GM12891 (cell line): ENCODE measurements at regions not wholly inside any gene's neighbourhood (a gene's known extent, or its start where the extent isn't known, plus 50 kb on each side); places are given as distances from the start of the nearest gene placed in this dataset.

ENCODE experiments used
- POLR2A ChIP-seq: IDR thresholded peaks from 2 replicates; pipeline ENCODE4 v1.6.1; 2011; ENCODE audit warnings: low read depth, low read length, control low read depth
- POLR2AphosphoS5 ChIP-seq: IDR thresholded peaks from 2 replicates; pipeline ENCODE4 v1.6.1; 2011; ENCODE audit warnings: low read depth, low read length, control low read depth

DNA sequence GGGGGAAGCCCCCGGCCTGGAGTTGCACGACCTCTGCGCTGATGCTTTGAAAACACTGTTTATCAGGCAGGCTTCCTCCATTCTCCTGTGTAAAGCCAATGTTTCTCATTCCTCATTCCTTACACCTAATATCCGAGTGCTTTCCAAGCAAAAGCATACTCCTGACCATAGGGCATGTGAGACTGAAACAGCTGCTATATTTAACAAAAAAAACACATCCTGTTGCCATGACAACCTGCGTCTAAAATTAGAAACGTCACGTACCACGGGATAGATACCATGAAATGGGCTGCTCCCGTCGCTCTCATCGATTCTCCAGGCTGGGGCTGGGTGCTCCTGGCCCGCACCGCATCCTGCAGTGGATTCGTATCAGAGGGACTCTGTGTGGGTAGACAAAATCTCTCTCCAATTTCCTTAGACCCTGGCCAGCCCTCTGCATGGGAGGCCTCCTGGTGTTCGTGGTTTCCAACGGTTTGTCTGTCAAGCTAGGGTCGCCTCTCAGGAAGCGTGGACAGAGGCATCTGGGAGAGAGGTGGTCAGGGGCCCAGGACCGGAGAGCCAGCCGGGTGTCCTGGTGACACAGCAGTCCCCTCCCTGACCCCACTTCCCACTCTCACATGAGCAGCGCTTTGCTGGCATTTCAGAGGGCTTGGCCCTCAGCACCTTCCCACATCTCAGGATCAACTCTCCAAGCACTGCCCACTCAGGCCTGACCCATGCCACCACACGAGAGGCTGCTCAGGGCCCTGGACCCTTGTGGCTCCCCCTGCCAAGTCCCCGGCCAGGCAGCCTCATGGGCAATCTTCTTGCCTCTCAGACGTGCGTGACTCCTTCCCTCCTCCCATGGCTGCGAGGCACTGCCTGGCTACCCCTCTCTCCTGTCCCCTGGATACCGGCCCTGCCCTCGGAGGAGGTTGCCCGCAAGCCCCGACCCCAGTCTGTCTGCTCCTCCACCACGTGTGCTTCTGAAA is 268.1 kb downstream of the NDUFA10 start:
- TF ChIP-seq POLR2A = no peak
- TF ChIP-seq POLR2AphosphoS5 = no peak
